Neural progenitor cell (in vitro differentiated cells): ENCODE measurements at regions not wholly inside any gene's neighbourhood (a gene's known extent, or its start where the extent isn't known, plus 50 kb on each side); places are given as distances from the start of the nearest gene placed in this dataset.

ENCODE experiments used
- CTCF ChIP-seq: fragments of 200-600 bp; sonication (generic); IDR thresholded peaks from 2 replicates; pipeline ENCODE4 v1.5.1; 2017; ENCODE audit warnings: antibody characterized with exemption, mild to moderate bottlenecking
- EZH2 ChIP-seq: fragments of 200-600 bp; sonication (generic); IDR thresholded peaks from 2 replicates; pipeline ENCODE4 v1.6.1; 2017; ENCODE audit warnings: antibody characterized with exemption, mild to moderate bottlenecking, moderate library complexity
- EZH2phosphoT487 ChIP-seq: fragments of 200-600 bp; sonication (generic); IDR thresholded peaks from 2 replicates; pipeline ENCODE4 v1.6.1; 2017; ENCODE audit warnings: antibody characterized with exemption

DNA sequence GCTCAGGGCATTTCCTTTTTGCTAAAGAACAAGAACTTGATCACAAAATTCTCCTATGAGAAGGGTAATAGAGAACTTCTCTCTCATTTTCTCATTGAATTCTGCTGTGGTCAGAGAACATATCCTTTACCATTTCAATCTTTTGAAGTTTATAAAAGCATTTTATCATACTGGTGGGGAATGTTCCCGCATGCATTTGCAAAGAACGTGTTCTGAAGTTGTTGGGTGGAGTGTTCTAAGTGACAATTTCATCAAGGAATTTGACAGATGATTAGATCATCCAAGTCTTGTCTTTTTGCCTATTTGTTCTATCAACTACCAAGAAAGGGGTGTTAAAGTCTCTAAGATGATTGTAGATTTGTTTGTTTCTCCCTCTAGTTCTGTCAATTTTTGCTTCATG, 163.4 kb upstream of the FREM1 start:
- TF ChIP-seq CTCF (no peak), EZH2 (no peak), EZH2phosphoT487 (no peak)
